OCI-LY1 (cell line): ENCODE measurements at regions not wholly inside any gene's neighbourhood (a gene's known extent, or its start where the extent isn't known, plus 50 kb on each side); places are given as distances from the start of the nearest gene placed in this dataset.

ENCODE experiments used
- H2AFZ ChIP-seq: fragments of 200-600 bp; sonication (generic), shearing (Covaris generic); 2 replicates; pipeline ENCODE4 v1.6.0; 2014; ENCODE audit warnings: antibody characterized with exemption, mild to moderate bottlenecking, low read length
- H3F3A ChIP-seq: fragments of 200-600 bp; sonication (generic), shearing (Covaris generic); 2 replicates; pipeline ENCODE4 v1.6.0; 2014; ENCODE audit warnings: mild to moderate bottlenecking, antibody characterized with exemption, low read length, moderate library complexity; ENCODE audit not compliant: insufficient read depth
- H3K27ac ChIP-seq: fragments of 200-600 bp; sonication (generic); 2 replicates; pipeline ENCODE4 v1.5.1; 2014; ENCODE audit warnings: low read length, mixed run types, mild to moderate bottlenecking, low read depth; ENCODE audit not compliant: poor library complexity, severe bottlenecking
- H3K27me3 ChIP-seq: fragments of 200-600 bp; sonication (generic); 2 replicates; pipeline ENCODE4 v1.6.0; 2014; ENCODE audit warnings: antibody characterized with exemption, mild to moderate bottlenecking, low read length, moderate library complexity; ENCODE audit not compliant: insufficient read depth
- H3K36me3 ChIP-seq: fragments of 200-600 bp; sonication (generic); 2 replicates; pipeline ENCODE4 v1.6.1; 2014; ENCODE audit warnings: mild to moderate bottlenecking, antibody characterized with exemption, low read length, moderate library complexity, mixed read lengths; ENCODE audit not compliant: insufficient read depth
- H3K4me1 ChIP-seq: fragments of 200-600 bp; sonication (generic); 2 replicates; pipeline ENCODE4 v1.5.1; 2014; ENCODE audit warnings: mild to moderate bottlenecking, low read length, moderate library complexity; ENCODE audit not compliant: insufficient read depth, severe bottlenecking
- H3K4me2 ChIP-seq: fragments of 200-600 bp; sonication (generic), shearing (Covaris generic); 2 replicates; pipeline ENCODE4 v1.6.1; 2014; ENCODE audit warnings: low read length
- H3K4me3 ChIP-seq: fragments of 200-600 bp; sonication (generic); 2 replicates; pipeline ENCODE4 v1.5.1; 2014; ENCODE audit warnings: low read length, low read depth, mild to moderate bottlenecking, mixed read lengths; ENCODE audit not compliant: poor library complexity, severe bottlenecking
- H3K79me2 ChIP-seq: fragments of 200-600 bp; shearing (Covaris generic); 2 replicates; pipeline ENCODE4 v1.6.1; 2016; ENCODE audit warnings: mixed run types, low read length, mixed read lengths; ENCODE audit not compliant: insufficient read depth
- H3K9ac ChIP-seq: fragments of 200-600 bp; sonication (generic), shearing (Covaris generic); 2 replicates; pipeline ENCODE4 v1.6.1; 2014; ENCODE audit warnings: mild to moderate bottlenecking, low read length, mixed read lengths
- H3K9me2 ChIP-seq: fragments of 200-600 bp; sonication (generic), shearing (Covaris generic); 2 replicates; pipeline ENCODE4 v1.6.1; 2014; ENCODE audit warnings: low read depth, mild to moderate bottlenecking, low read length, mixed read lengths
- H3K9me3 ChIP-seq: fragments of 200-600 bp; shearing (Covaris generic); 2 replicates; pipeline ENCODE4 v1.6.1; 2014; ENCODE audit warnings: low read length, mixed read lengths
- H4K20me1 ChIP-seq: fragments of 200-600 bp; sonication (generic), shearing (Covaris generic); 2 replicates; pipeline ENCODE4 v1.6.0; 2016; ENCODE audit warnings: mild to moderate bottlenecking, low read length; ENCODE audit not compliant: insufficient read depth
- CTCF ChIP-seq: fragments of 200-600 bp; sonication (generic), shearing (Covaris generic); IDR thresholded peaks from 2 replicates; pipeline ENCODE4 v1.5.1; 2017; ENCODE audit warnings: mild to moderate bottlenecking, antibody characterized with exemption, low read length, moderate library complexity, mixed read lengths
- EZH2 ChIP-seq: fragments of 200-600 bp; sonication (generic), shearing (Covaris generic); IDR thresholded peaks from 2 replicates; pipeline ENCODE4 v1.8.0; 2017; ENCODE audit warnings: borderline replicate concordance, mixed run types, mild to moderate bottlenecking, antibody characterized with exemption, low read length, moderate library complexity, mixed read lengths

GRCh38 chr9:116087246-116087645 is 66.3 kb upstream of the PAPPA start:
- no peaks in the 10 kb centered on the region for H3K27me3 ChIP-seq
- H3K9me2 ChIP-seq, result no peaks in the 10 kb centered on the region
- no peak overlapping the region for H2AFZ ChIP-seq
- no peak overlapping the region for H3K27ac ChIP-seq
- no peaks in the 10 kb centered on the region for H3K36me3 ChIP-seq
- no peaks in the 10 kb centered on the region for H3K4me1 ChIP-seq
- H3K9me3 ChIP-seq, result no peaks in the 10 kb centered on the region
- no peaks in the 10 kb centered on the region for H3F3A ChIP-seq
- no peak overlapping the region for H3K4me2 ChIP-seq
- no peak overlapping the region for H3K4me3 ChIP-seq
- no peaks in the 10 kb centered on the region for H3K79me2 ChIP-seq
- no peak overlapping the region for H3K9ac ChIP-seq
- H4K20me1 ChIP-seq, result no peaks in the 10 kb centered on the region
- TF ChIP-seq CTCF (no peak), EZH2 (no peak)

GRCh38 chr9:116087751-116088194 is 65.8 kb upstream of the PAPPA start:
- Histone ChIP-seq H3K4me3 (no peak overlapping the region), H3K36me3 (no peaks in the 10 kb centered on the region), H3K27ac (no peak overlapping the region), H2AFZ (no peak overlapping the region), H3K27me3 (no peaks in the 10 kb centered on the region), H3K79me2 (no peaks in the 10 kb centered on the region), H3K4me2 (no peak overlapping the region), H4K20me1 (no peaks in the 10 kb centered on the region), H3K9me3 (no peaks in the 10 kb centered on the region), H3F3A (no peaks in the 10 kb centered on the region), H3K4me1 (no peaks in the 10 kb centered on the region), H3K9ac (no peak overlapping the region), H3K9me2 (no peaks in the 10 kb centered on the region)
- TF ChIP-seq EZH2 (no peak), CTCF (no peak)

- no peaks in the 10 kb centered on the region for H3K36me3 ChIP-seq
- TF ChIP-seq EZH2 (no peak), CTCF (no peak)
- no peaks in the 10 kb centered on the region for H4K20me1 ChIP-seq
- no peak overlapping the region for H3K4me3 ChIP-seq
- H3K4me2 ChIP-seq, result no peak overlapping the region
- H3K27ac ChIP-seq, result no peak overlapping the region
- no peaks in the 10 kb centered on the region for H3K9me2 ChIP-seq
- H3K9me3 ChIP-seq, result no peaks in the 10 kb centered on the region
- no peak overlapping the region for H3K9ac ChIP-seq
- no peaks in the 10 kb centered on the region for H3F3A ChIP-seq
- no peaks in the 10 kb centered on the region for H3K79me2 ChIP-seq
- no peak overlapping the region for H2AFZ ChIP-seq
- no peaks in the 10 kb centered on the region for H3K4me1 ChIP-seq
- H3K27me3 ChIP-seq, result no peaks in the 10 kb centered on the region
These were observed 65.2 kb upstream of the PAPPA start for GRCh38 chr9:116088396-116088795.
